GM18870 (cell line): ENCODE measurements at regions not wholly inside any gene's neighbourhood (a gene's known extent, or its start where the extent isn't known, plus 50 kb on each side); places are given as distances from the start of the nearest gene placed in this dataset.
"Not testable (repeated sequence)": the region's sequence is repeated elsewhere in the genome, so short reads cannot be mapped to it uniquely, and the experiment has no call there.

Experiments used
- ATAC-seq: cut with Tn5 transposase; IDR thresholded peaks from one replicate; pipeline ENCODE4 v1.9.1; 2021; ENCODE audit warnings: moderate library complexity; ENCODE audit not compliant: unreplicated experiment

DNA sequence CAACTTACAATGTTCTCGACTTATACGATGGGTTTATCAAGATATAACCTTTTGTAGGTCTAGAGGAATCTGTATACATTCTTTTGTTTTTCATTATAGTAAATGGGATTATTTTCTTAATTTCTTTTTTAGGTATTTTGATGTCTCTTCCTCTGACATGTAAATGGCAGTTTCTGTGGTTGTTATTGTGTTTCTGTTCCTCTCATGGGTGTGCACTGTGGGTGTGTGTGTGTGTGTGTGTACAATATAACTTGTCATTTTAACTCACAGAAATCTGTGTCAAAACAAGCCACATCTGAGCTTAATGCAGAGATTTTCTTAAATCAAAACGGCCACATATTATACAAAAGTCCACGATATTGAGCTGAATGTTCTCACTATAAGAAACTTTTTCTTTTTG, 1300.8 kb upstream of the B3GALT2 start:
- no peak for ATAC-seq

- ATAC-seq = no peak
Observed at GRCh38 chr1:194485432-194485831, 1299.0 kb upstream of the B3GALT2 start.

GRCh38 chr1:194478731-194479130, 1292.3 kb upstream of the B3GALT2 start:
- no peak for ATAC-seq

DNA sequence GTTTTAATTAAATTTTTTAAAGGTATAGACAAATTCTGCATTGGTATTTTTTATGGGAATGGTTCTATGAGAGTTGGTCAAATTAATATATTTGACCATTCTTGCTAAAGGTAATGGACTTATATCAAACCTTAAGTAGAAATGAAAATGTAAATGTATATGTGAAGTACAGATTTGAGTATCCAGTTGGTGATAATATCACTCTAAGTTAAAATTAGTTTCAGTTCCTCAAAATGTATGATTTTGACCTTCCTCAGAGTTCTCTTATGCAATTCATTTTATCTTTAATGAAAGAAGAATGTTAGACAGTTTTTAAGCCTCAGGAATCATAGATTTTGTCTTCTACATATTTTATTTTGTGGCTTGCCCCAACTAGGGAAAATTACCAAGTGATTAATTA, 1291.5 kb upstream of the B3GALT2 start:
- peak; percentile 98 for ATAC-seq

DNA sequence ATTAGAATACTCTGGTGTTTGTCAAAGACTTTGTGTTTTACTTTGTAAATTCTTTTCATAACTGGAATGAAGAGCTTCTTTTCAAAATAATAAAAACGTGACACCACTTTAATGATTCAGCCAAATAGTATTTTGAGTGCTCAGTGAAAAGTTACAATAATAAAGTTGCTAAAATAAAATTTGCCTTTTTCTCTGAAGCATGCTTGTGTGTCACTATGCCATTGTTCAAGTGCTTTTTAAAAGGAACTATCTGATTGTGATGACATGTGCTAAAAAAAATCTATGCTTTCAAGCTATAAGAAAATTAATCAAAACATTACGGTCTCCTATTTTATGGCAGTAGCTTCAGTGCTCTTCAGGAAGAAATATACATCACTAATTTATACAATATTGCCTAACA, 1290.5 kb upstream of the B3GALT2 start:
- no peak for ATAC-seq

GRCh38 chr1:194476351-194476750, 1289.9 kb upstream of the B3GALT2 start:
- no peak for ATAC-seq

DNA sequence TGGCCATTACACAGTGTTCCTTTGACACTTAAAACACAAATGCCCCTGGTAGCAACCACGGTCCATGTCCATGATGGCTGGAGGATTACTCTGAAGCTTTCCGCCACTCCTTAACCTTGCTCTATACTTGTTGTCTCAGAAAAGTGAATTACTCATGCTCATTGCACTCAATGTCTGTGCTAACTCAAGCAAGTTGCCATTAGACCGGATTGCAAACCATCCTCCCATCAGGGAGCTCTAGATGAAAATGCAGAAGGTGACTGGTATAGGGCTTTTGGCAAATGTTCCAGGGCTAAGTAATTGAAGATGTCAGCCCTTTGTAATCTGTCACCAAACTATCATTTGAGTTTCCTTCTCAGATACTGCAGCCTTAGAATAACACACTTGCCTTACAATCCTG, 1288.3 kb upstream of the B3GALT2 start:
- ATAC-seq = no peak

- ATAC-seq = no peak
Observed at GRCh38 chr1:194473766-194474165, 1287.4 kb upstream of the B3GALT2 start.

GRCh38 chr1:194469282-194469681, 1282.9 kb upstream of the B3GALT2 start:
- no peak for ATAC-seq

DNA sequence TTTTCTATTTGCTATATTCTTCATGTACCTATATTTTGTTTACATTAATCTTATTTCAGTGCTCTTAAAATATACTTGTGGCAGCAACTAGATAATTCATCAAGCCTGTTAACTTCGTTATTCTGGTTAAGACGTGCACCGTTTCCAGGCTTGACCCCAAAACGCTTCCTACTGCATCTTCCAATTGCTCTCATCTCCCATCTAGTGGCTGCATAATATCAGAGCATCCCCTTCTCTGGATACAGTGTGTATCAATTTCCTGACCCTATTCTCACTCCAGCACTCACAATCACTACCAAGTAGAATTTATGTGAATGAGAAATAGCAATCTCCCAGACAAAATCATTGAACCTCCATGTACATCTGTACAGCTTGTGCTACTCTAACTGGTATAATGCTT, 1280.3 kb upstream of the B3GALT2 start:
- no peak for ATAC-seq

GRCh38 chr1:194447636-194448035, 1261.2 kb upstream of the B3GALT2 start:
- no peak for ATAC-seq

- no peak for ATAC-seq
Observed at GRCh38 chr1:194445244-194445643, 1258.8 kb upstream of the B3GALT2 start.

DNA sequence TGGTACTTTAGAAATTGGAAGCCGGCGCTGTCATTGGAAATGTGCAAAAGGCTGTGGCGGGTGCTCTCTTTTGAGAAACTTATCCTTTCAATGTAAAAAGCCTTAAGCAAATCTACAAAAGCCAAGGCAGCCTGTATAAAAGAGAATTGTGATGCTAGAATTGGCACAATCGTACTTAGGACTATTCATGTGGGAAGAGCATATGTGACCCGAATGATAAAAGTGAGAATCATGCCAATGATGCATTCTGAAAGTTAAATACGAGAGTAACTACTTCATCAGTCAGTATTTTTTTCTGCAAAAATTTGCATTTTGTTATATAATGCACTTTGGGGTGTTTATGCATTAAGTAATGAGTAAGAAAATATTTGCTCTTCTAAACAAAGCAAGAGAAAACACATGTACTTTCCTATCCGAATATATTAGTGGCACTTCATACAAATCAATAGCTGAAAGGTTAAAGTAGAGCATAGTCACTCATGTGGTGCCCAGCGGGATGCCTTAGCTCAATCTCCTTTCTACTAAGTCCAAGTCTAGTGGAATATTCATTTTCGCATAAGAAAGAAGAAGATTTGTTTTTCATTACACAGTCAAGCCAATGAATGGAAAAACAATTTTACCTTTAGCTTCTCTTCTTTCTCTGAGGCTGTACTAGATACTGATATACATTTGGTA, 1256.6 kb upstream of the B3GALT2 start:
- no peak for ATAC-seq

- no peak for ATAC-seq
Observed at GRCh38 chr1:194437135-194437534, 1250.7 kb upstream of the B3GALT2 start.

GRCh38 chr1:194431121-194431520, 1244.7 kb upstream of the B3GALT2 start:
- no peak for ATAC-seq

DNA sequence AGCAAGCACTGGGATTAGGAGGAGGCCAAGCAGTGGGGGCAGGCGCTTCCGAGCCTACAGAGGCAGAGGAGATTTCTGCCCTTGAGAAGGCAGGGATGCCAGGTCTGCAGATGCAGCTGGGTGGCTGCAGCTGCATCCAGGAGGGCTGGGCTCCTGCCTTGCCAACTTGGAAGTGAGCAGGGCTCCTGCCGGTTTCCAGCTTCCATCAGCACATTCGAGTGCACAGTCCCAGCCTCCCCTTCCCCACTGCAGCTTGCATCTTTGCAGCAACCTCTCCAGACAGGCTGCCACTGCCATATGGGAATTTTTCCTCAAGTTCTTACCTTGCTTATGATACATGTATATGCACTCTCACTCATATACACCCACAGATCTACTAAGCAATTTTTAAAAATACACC, 1234.3 kb upstream of the B3GALT2 start:
- ATAC-seq = no peak

GRCh38 chr1:194419721-194420120, 1233.3 kb upstream of the B3GALT2 start:
- no peak for ATAC-seq

DNA sequence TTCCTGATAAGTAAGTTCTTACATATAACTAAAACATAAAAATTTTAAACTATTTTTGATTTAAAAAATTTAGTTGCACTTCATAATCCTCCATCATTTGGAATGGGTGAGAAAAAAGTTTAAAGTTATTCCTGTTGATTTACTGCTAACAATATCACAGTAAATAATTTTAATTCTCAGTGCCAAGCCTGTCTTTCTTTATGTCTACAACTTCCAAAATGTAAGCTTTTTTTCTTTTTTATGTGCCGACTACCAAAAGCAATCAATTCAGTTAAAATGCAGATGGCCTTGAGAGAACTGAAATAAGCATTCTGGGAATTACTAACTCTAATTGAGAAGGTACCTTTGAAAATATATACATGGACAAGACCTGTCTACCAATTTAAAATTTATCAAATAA, 1224.3 kb upstream of the B3GALT2 start:
- no peak for ATAC-seq

GRCh38 chr1:194407238-194407637, 1220.8 kb upstream of the B3GALT2 start:
- ATAC-seq = not testable (repeated sequence)

- ATAC-seq = no peak
Observed at GRCh38 chr1:194394676-194395075, 1208.3 kb upstream of the B3GALT2 start.

DNA sequence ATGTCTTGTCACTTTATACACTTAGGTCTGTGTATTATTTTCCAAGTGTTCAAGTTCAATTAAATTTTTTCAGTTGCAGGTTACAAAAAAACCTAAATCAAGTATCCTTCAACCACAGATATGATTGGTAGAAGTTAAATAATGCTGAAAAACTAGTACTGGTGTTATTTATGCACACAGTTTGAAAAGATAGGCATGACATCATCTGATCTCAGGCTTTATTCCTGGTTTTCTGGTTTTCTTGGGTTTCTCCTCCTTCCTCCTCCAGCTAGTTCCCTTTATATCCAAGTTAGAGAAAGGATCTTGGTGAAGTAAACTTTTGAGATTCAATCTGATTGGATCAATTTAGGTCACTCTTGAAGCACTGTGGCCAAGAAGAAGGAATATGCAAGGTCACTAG, 1201.1 kb upstream of the B3GALT2 start:
- ATAC-seq = no peak

DNA sequence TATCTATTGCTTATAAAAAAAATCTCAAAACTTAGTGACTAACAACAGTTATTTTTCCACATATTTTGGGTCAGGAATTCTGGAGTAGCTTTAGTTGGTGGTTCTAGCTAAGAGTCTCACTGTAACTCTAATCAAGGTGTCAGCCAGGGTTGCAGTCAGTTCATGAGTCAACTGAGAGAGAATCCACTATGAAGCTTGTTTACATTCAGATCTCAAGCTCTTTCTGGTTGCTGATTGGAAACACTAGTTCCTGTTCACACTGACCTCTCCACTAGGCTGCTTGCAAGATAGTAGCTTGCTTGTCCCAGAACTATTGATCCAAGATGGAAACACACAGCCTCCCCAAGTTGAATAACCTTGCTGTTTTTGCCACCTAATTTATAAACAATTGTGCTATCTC, 1192.1 kb upstream of the B3GALT2 start:
- ATAC-seq = no peak

- ATAC-seq = no peak
Observed at GRCh38 chr1:194374649-194375048, 1188.2 kb upstream of the B3GALT2 start.
